ENCODE measurements at regions not wholly inside any gene's neighbourhood (a gene's known extent, or its start where the extent isn't known, plus 50 kb on each side); places are given as distances from the start of the nearest gene placed in this dataset.
A peak's percentile ranks its signal among the peaks of the same experiment; 100 is the strongest.
"Not testable (repeated sequence)": the region's sequence is repeated elsewhere in the genome, so short reads cannot be mapped to it uniquely, and the experiment has no call there.

- not testable (repeated sequence) for H3K4me3 ChIP-seq (ENCODE audit: low read depth, low read length); DNase-seq (ENCODE audit: low read depth)
Measured at GRCh38 chr2:111311568-111311967, 190.9 kb downstream of the BCL2L11 start.

- H3K4me3 ChIP-seq (ENCODE audit: low read depth, low read length); DNase-seq (ENCODE audit: low read depth): not testable (repeated sequence)
Measured at GRCh38 chr2:111312897-111313607, 192.3 kb downstream of the BCL2L11 start.

GRCh38 chr2:111313711-111314110 is 193.0 kb downstream of the BCL2L11 start:
- H3K4me3 ChIP-seq (ENCODE audit: low read depth, low read length); DNase-seq (ENCODE audit: low read depth): not testable (repeated sequence)

- not testable (repeated sequence) for H3K4me3 ChIP-seq (ENCODE audit: low read depth, low read length); DNase-seq (ENCODE audit: low read depth)
Measured at GRCh38 chr2:111315188-111315917, 194.6 kb downstream of the BCL2L11 start.

GRCh38 chr2:111316221-111316741 is 195.6 kb downstream of the BCL2L11 start:
- not testable (repeated sequence) for DNase-seq (ENCODE audit: low read depth); H3K4me3 ChIP-seq (ENCODE audit: low read depth, low read length)

GRCh38 chr2:111316881-111317549 is 196.3 kb downstream of the BCL2L11 start:
- DNase-seq (ENCODE audit: low read depth); H3K4me3 ChIP-seq (ENCODE audit: low read depth, low read length): not testable (repeated sequence)

- DNase-seq (ENCODE audit: low read depth); H3K4me3 ChIP-seq (ENCODE audit: low read depth, low read length): not testable (repeated sequence)
Measured at GRCh38 chr2:111319552-111319951, 198.8 kb downstream of the BCL2L11 start.

- not testable (repeated sequence) for DNase-seq (ENCODE audit: low read depth); H3K4me3 ChIP-seq (ENCODE audit: low read depth, low read length)
Measured at GRCh38 chr2:111320264-111320663, 199.6 kb downstream of the BCL2L11 start.

GRCh38 chr2:111320965-111321364 is 200.3 kb downstream of the BCL2L11 start:
- peak; percentile 50 for DNase-seq (ENCODE audit: low read depth)
- not testable (repeated sequence) for H3K4me3 ChIP-seq (ENCODE audit: low read depth, low read length)

- not testable (repeated sequence) for DNase-seq (ENCODE audit: low read depth); H3K4me3 ChIP-seq (ENCODE audit: low read depth, low read length)
Measured at GRCh38 chr2:111323384-111323783, 202.7 kb downstream of the BCL2L11 start.

- H3K4me3 ChIP-seq (ENCODE audit: low read depth, low read length); DNase-seq (ENCODE audit: low read depth): not testable (repeated sequence)
Measured at GRCh38 chr2:111327726-111328125, 207.0 kb downstream of the BCL2L11 start.

- not testable (repeated sequence) for H3K4me3 ChIP-seq (ENCODE audit: low read depth, low read length); DNase-seq (ENCODE audit: low read depth)
Measured at GRCh38 chr2:111329309-111329708, 208.6 kb downstream of the BCL2L11 start.

- H3K4me3 ChIP-seq (ENCODE audit: low read depth, low read length); DNase-seq (ENCODE audit: low read depth): not testable (repeated sequence)
Measured at GRCh38 chr2:111331099-111331724, 210.5 kb downstream of the BCL2L11 start.

GRCh38 chr2:111335220-111335907 is 214.7 kb downstream of the BCL2L11 start:
- not testable (repeated sequence) for DNase-seq (ENCODE audit: low read depth); H3K4me3 ChIP-seq (ENCODE audit: low read depth, low read length)

GRCh38 chr2:111338474-111338873 is 217.8 kb downstream of the BCL2L11 start:
- not testable (repeated sequence) for H3K4me3 ChIP-seq (ENCODE audit: low read depth, low read length); DNase-seq (ENCODE audit: low read depth)

- DNase-seq (ENCODE audit: low read depth); H3K4me3 ChIP-seq (ENCODE audit: low read depth, low read length): not testable (repeated sequence)
Measured at GRCh38 chr2:111339476-111339875, 218.8 kb downstream of the BCL2L11 start.

GRCh38 chr2:111344590-111344989 is 223.9 kb downstream of the BCL2L11 start:
- H3K4me3 ChIP-seq (ENCODE audit: low read depth, low read length); DNase-seq (ENCODE audit: low read depth): not testable (repeated sequence)

GRCh38 chr2:111345439-111345838 is 224.7 kb downstream of the BCL2L11 start:
- DNase-seq (ENCODE audit: low read depth): peak; percentile 22
- H3K4me3 ChIP-seq (ENCODE audit: low read depth, low read length): not testable (repeated sequence)
